ENCODE measurements at regions not wholly inside any gene's neighbourhood (a gene's known extent, or its start where the extent isn't known, plus 50 kb on each side); places are given as distances from the start of the nearest gene placed in this dataset.
"Not testable (repeated sequence)": the region's sequence is repeated elsewhere in the genome, so short reads cannot be mapped to it uniquely, and the experiment has no call there.

- no peaks in the 10 kb centered on the region for H3K9me3 ChIP-seq
- DNase-seq, result peak in 1 of 4 donors; percentile 45
- no peak overlapping the region for H3K27ac ChIP-seq
- H3K36me3 ChIP-seq, result no peaks in the 10 kb centered on the region
- H3K4me1 ChIP-seq, result no peaks in the 10 kb centered on the region
- no peak overlapping the region for H3K4me3 ChIP-seq
- no peak for ATAC-seq
- no peaks in the 10 kb centered on the region for H3K27me3 ChIP-seq
- no peak for TF ChIP-seq CTCF (IDR thresholded peaks at IDR 0.05)
- intact Hi-C loops (cut with DNase I), result no loop called here
Observed at GRCh38 chr10:111600772-111601171, 523.9 kb downstream of the ADRA2A start.

GRCh38 chr10:111612273-111612672 is 535.4 kb downstream of the ADRA2A start:
- no peak for ATAC-seq
- TF ChIP-seq CTCF (IDR thresholded peaks at IDR 0.05), result no peak
- H3K9me3 ChIP-seq, result peaks cover 0 to 2% of the 10 kb centered on the region in 2 donors

GRCh38 chr10:111634191-111634590 is 549.4 kb downstream of the GPAM start:
- no peak for TF ChIP-seq CTCF (IDR thresholded peaks at IDR 0.05)
- intact Hi-C loops (cut with DNase I), result no loop called here
- H3K36me3 ChIP-seq, result no peaks in the 10 kb centered on the region
- H3K27me3 ChIP-seq, result no peaks in the 10 kb centered on the region
- no peak overlapping the region for H3K27ac ChIP-seq
- no peaks in the 10 kb centered on the region for H3K4me1 ChIP-seq
- H3K9me3 ChIP-seq, result peaks cover 0 to 4% of the 10 kb centered on the region in 2 donors
- H3K4me3 ChIP-seq, result no peak overlapping the region
- no peak for ATAC-seq
- DNase-seq, result no peak

More at GRCh38 chr10:111612273-111612672, 535.4 kb downstream of the ADRA2A start:
- Histone ChIP-seq H3K4me3 (no peak overlapping the region), H3K27me3 (no peaks in the 10 kb centered on the region), H3K27ac (no peak overlapping the region), H3K4me1 (no peaks in the 10 kb centered on the region), H3K36me3 (no peaks in the 10 kb centered on the region)
- intact Hi-C loops (cut with DNase I), result no loop called here
- DNase-seq, result no peak

- TF ChIP-seq CTCF (IDR thresholded peaks at IDR 0.05), result no peak
- H3K4me1 ChIP-seq, result no peaks in the 10 kb centered on the region
- H3K27me3 ChIP-seq, result no peaks in the 10 kb centered on the region
- no peak overlapping the region for H3K27ac ChIP-seq
- ATAC-seq (no peak), DNase-seq (no peak)
- no peak overlapping the region for H3K4me3 ChIP-seq
- no peaks in the 10 kb centered on the region for H3K36me3 ChIP-seq
- H3K9me3 ChIP-seq, result peaks cover 0 to 24% of the 10 kb centered on the region in 2 donors
- intact Hi-C loops (cut with DNase I), result no loop called here
Observed at GRCh38 chr10:111646021-111646420, 537.5 kb downstream of the GPAM start.

- ATAC-seq (no peak), DNase-seq (no peak)
- no peaks in the 10 kb centered on the region for H3K36me3 ChIP-seq
- TF ChIP-seq CTCF (IDR thresholded peaks at IDR 0.05), result no peak
- H3K27me3 ChIP-seq, result no peaks in the 10 kb centered on the region
- H3K9me3 ChIP-seq, result peaks cover 0 to 26% of the 10 kb centered on the region in 2 donors
- H3K27ac ChIP-seq, result no peak overlapping the region
- H3K4me1 ChIP-seq, result no peaks in the 10 kb centered on the region
- H3K4me3 ChIP-seq, result no peak overlapping the region
- intact Hi-C loops (cut with DNase I), result no loop called here
Observed at GRCh38 chr10:111648046-111648445, 535.5 kb downstream of the GPAM start.

- intact Hi-C loops (cut with DNase I); H3K4me3 ChIP-seq; DNase-seq; H3K4me1 ChIP-seq; H3K36me3 ChIP-seq; H3K27ac ChIP-seq; ATAC-seq; H3K27me3 ChIP-seq: not testable (repeated sequence)
- H3K9me3 ChIP-seq, result peaks cover 0 to 26% of the 10 kb centered on the region in 2 donors
Observed at GRCh38 chr10:111649080-111649479, 534.5 kb downstream of the GPAM start.
